GM12878 (cell line): ENCODE measurements at regions not wholly inside any gene's neighbourhood (a gene's known extent, or its start where the extent isn't known, plus 50 kb on each side); places are given as distances from the start of the nearest gene placed in this dataset.

Experiments used
- ATF2 ChIP-seq: IDR thresholded peaks from 2 replicates; pipeline ENCODE4 v1.6.1; 2012; ENCODE audit warnings: low read length, inconsistent platforms
- ATF7 ChIP-seq: fragments of 450-650 bp; IDR thresholded peaks from 2 replicates; pipeline ENCODE4 v1.6.1; 2016; ENCODE audit warnings: low read depth, mild to moderate bottlenecking
- CTCF ChIP-seq, 3 experiments: IDR thresholded peaks in 2 of 3; conservative IDR thresholded peaks in 1 of 3; 2 replicates each; pipeline ENCODE4 v1.5.1; 2011; ENCODE audit warnings: low read depth in 3 of 3, low read length in 3 of 3, mild to moderate bottlenecking in 3 of 3, control low read depth in 2 of 3, moderate library complexity in 2 of 3, inconsistent platforms in 1 of 3, mixed read lengths in 1 of 3; ENCODE audit not compliant: control insufficient read depth in 2 of 3, insufficient read depth in 1 of 3; ENCODE audit errors: extremely low read depth in 1 of 3
- EZH2 ChIP-seq: IDR thresholded peaks from 2 replicates; pipeline ENCODE4 v1.6.1; 2012; ENCODE audit warnings: low read depth, mild to moderate bottlenecking, control low read depth, inconsistent platforms, low read length, borderline replicate concordance; ENCODE audit not compliant: control insufficient read depth
- HDAC2 ChIP-seq: fragments of 200-600 bp; sonication (generic); IDR thresholded peaks from 2 replicates; pipeline ENCODE4 v1.6.1; 2017
- POLR2A ChIP-seq: IDR thresholded peaks from 2 replicates; pipeline ENCODE4 v1.6.1; 2011; ENCODE audit warnings: low read depth, mild to moderate bottlenecking, low read length
- RAD21 ChIP-seq: IDR thresholded peaks from 2 replicates; pipeline ENCODE4 v1.6.1; 2011; ENCODE audit warnings: mild to moderate bottlenecking, low read depth, low read length, moderate library complexity; ENCODE audit not compliant: insufficient read depth
- RCOR1 ChIP-seq: conservative IDR thresholded peaks from 2 replicates; pipeline ENCODE4 v1.6.1; 2012; ENCODE audit warnings: low read depth, low read length, improper control_type of control experiment
- SMAD1 ChIP-seq: fragments of 450-650 bp; IDR thresholded peaks from 2 replicates; pipeline ENCODE4 v1.6.1; 2018; ENCODE audit warnings: mild to moderate bottlenecking, low read depth; ENCODE audit not compliant: partially characterized antibody
- USF2 ChIP-seq: IDR thresholded peaks from 2 replicates; pipeline ENCODE4 v1.6.1; 2011; ENCODE audit warnings: low read depth, low read length, improper control_type of control experiment, borderline replicate concordance

GRCh38 chr14:82422230-82422629, 888.6 kb upstream of the SEL1L start:
- TF ChIP-seq EZH2 (no peak), RCOR1 (no peak), USF2 (no peak), ATF7 (no peak), CTCF (IDR thresholded peaks at IDR 0.05 in 2 of 3, conservative IDR thresholded peaks at IDR 0.05 in 1 of 3; ENCODE audit: control insufficient read depth in 2 of 3, extremely low read depth in 1 of 3, insufficient read depth in 1 of 3, low read depth in 3 of 3, low read length in 3 of 3) (no peak), RAD21 (no peak), HDAC2 (no peak), POLR2A (no peak), SMAD1 (no peak), ATF2 (no peak)
